ENCODE measurements at regions not wholly inside any gene's neighbourhood (a gene's known extent, or its start where the extent isn't known, plus 50 kb on each side); places are given as distances from the start of the nearest gene placed in this dataset.
A peak's percentile ranks its signal among the peaks of the same experiment; 100 is the strongest.
"Not testable (repeated sequence)": the region's sequence is repeated elsewhere in the genome, so short reads cannot be mapped to it uniquely, and the experiment has no call there.

DNA sequence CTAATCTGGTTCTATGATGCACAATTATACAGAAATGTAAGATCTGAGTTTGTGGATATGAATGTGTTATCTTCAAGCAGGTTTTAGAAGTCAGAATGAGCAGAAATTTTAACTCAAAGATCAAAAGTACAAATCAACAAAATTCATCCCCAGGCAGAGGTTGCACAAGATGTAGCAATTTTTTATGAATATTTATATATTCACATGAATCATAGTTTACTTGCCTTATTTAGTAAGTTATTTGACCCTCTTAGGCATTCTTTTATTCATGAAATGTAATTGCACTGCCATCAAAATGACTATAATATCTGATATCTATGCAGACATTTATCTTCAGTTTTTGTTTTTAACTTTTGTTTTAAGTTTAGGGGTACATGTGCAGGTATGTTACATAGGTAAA is 103.1 kb upstream of the DAZL start:
- DNase-seq (ENCODE audit: low read depth, low spot score), result no peak
- H3K4me3 ChIP-seq (ENCODE audit: insufficient read length, low read depth), result no peak overlapping the region
- H3K36me3 ChIP-seq (ENCODE audit: insufficient read depth, insufficient read length, low read length), result no peaks in the 10 kb centered on the region
- TF ChIP-seq ZNF274 (IDR thresholded peaks at IDR 0.05; ENCODE audit: low read depth, low read length) (no peak), SUZ12 (IDR thresholded peaks at IDR 0.05; ENCODE audit: extremely low read depth, insufficient read depth, insufficient read length) (no peak), YY1 (IDR thresholded peaks at IDR 0.05; ENCODE audit: insufficient read depth, insufficient read length) (no peak)
- peaks cover under 1% of the 10 kb centered on the region; the same call in 1 of the 2 replicates for H3K9me3 ChIP-seq (ENCODE audit: insufficient read depth, low read length)
- no peaks in the 10 kb centered on the region for H3K27me3 ChIP-seq (ENCODE audit: insufficient read depth, insufficient read length)
- no peak overlapping the region for H3K9ac ChIP-seq (ENCODE audit: insufficient read length, low read depth)
- H3K4me1 ChIP-seq (ENCODE audit: insufficient read depth, insufficient read length), result no peaks in the 10 kb centered on the region

DNA sequence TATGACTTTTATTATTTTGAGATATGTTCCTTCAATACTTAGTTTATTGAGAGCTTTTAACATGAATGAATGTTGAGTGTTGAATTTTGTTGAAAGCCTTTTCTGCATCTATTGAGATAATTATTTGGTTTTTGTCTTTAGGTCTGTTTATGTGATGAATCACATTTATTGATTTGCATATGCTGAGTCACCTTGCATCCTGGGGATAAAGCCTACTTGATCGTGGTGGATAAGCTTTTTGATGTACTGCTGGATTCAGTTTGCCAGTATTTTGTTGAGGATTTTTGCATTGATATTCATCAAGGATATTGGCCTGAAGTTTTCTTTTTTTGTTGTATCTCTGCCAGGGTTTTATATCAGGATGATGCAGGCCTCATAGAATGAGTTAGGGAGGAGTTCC is 106.5 kb upstream of the DAZL start:
- not testable (repeated sequence) for H3K4me1 ChIP-seq (ENCODE audit: insufficient read depth, insufficient read length); H3K27me3 ChIP-seq (ENCODE audit: insufficient read depth, insufficient read length); DNase-seq (ENCODE audit: low read depth, low spot score); H3K9ac ChIP-seq (ENCODE audit: insufficient read length, low read depth); H3K36me3 ChIP-seq (ENCODE audit: insufficient read depth, insufficient read length, low read length); H3K9me3 ChIP-seq (ENCODE audit: insufficient read depth, low read length); H3K4me3 ChIP-seq (ENCODE audit: insufficient read length, low read depth)

DNA sequence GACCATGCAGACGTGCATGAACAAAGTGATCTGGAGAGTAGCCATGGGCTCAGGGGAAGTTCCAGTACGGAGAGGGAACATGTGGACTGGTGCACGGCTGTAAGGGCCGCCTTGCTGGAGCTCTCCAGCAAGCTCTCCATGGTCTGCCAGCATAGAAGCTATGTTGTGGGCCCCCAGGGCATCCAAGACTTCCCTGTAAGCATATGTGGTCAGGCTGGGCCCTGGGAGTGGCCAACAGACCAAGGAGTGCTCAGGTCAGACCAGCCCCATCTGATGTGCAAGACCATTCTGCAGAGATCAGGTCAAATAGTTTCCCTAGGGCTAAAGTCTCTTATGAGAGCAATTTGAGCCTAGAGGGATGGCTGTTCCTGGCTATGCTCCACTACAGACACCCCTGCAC is 110.1 kb upstream of the DAZL start:
- Histone ChIP-seq H3K27me3 (ENCODE audit: insufficient read depth, insufficient read length) (no peaks in the 10 kb centered on the region), H3K36me3 (ENCODE audit: insufficient read depth, insufficient read length, low read length) (no peaks in the 10 kb centered on the region), H3K4me1 (ENCODE audit: insufficient read depth, insufficient read length) (no peaks in the 10 kb centered on the region), H3K4me3 (ENCODE audit: insufficient read length, low read depth) (no peak overlapping the region), H3K9me3 (ENCODE audit: insufficient read depth, low read length) (peaks cover 7% of the 10 kb centered on the region), H3K9ac (ENCODE audit: insufficient read length, low read depth) (no peak overlapping the region)
- TF ChIP-seq SUZ12 (IDR thresholded peaks at IDR 0.05; ENCODE audit: extremely low read depth, insufficient read depth, insufficient read length) (no peak), YY1 (IDR thresholded peaks at IDR 0.05; ENCODE audit: insufficient read depth, insufficient read length) (no peak), ZNF274 (IDR thresholded peaks at IDR 0.05; ENCODE audit: low read depth, low read length) (no peak)
- DNase-seq (ENCODE audit: low read depth, low spot score), result no peak

DNA sequence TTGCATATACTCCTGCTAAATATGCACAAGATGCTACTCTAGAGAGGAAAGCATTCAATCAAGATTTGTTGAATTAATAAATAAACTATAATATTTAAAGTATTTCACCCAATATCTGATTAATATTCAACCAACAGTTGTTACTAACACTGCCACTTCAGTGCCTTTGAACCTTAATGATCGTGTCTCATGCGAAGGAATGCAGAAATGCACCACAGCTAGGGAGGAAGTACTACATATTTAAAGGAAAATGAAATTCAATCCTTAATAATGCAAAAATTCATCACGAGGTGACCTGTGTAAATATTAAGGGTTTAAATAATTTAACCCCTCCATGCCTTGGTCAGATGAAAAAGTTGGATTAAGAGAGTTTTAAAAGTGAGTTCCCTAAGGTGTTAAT is 114.2 kb upstream of the DAZL start:
- TF ChIP-seq SUZ12 (IDR thresholded peaks at IDR 0.05; ENCODE audit: extremely low read depth, insufficient read depth, insufficient read length) (no peak), YY1 (IDR thresholded peaks at IDR 0.05; ENCODE audit: insufficient read depth, insufficient read length) (no peak), ZNF274 (IDR thresholded peaks at IDR 0.05; ENCODE audit: low read depth, low read length) (no peak)

DNA sequence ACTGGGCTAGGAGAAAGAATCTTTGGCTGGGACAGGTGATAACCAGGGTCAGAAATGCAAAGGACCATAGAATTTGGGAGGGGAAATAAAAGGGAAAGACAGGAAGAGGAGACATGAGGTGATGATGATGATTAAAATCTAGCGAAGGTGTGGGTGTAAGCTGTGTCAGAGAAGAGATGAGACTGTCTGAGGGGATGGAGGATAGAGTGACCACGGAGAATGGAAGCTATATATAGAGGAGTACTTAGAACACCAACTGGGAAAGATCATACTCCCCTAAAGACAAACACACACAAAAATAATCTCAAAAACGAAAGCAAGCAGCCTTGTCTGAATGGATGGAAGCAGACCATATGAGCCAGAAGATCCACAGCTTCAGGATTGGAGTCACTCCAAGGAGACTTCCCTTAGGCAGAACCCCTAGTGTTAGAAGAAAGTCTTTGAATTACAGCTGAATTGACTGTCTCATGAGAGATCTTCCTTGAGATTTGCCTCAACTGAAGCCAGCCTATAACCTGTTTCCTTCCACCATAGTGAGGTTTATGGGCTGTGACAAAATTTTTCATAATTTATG is 115.2 kb upstream of the DAZL start:
- Histone ChIP-seq H3K9me3 (ENCODE audit: insufficient read depth, low read length) (peaks cover 7% of the 10 kb centered on the region; the same call in 1 of the 2 replicates), H3K9ac (ENCODE audit: insufficient read length, low read depth) (no peak overlapping the region), H3K4me3 (ENCODE audit: insufficient read length, low read depth) (no peak overlapping the region), H3K36me3 (ENCODE audit: insufficient read depth, insufficient read length, low read length) (no peaks in the 10 kb centered on the region), H3K27me3 (ENCODE audit: insufficient read depth, insufficient read length) (no peaks in the 10 kb centered on the region), H3K4me1 (ENCODE audit: insufficient read depth, insufficient read length) (no peaks in the 10 kb centered on the region)
- DNase-seq (ENCODE audit: low read depth, low spot score), result no peak
- no peak for TF ChIP-seq SUZ12 (IDR thresholded peaks at IDR 0.05; ENCODE audit: extremely low read depth, insufficient read depth, insufficient read length)
- TF ChIP-seq YY1 (IDR thresholded peaks at IDR 0.05; ENCODE audit: insufficient read depth, insufficient read length), result no peak
- TF ChIP-seq ZNF274 (IDR thresholded peaks at IDR 0.05; ENCODE audit: low read depth, low read length), result no peak

More for the DNA sequence above, 114.2 kb upstream of the DAZL start:
- DNase-seq (ENCODE audit: low read depth, low spot score), result no peak
- Histone ChIP-seq H3K4me3 (ENCODE audit: insufficient read length, low read depth) (no peak overlapping the region), H3K9ac (ENCODE audit: insufficient read length, low read depth) (no peak overlapping the region), H3K36me3 (ENCODE audit: insufficient read depth, insufficient read length, low read length) (no peaks in the 10 kb centered on the region), H3K9me3 (ENCODE audit: insufficient read depth, low read length) (no peaks in the 10 kb centered on the region), H3K4me1 (ENCODE audit: insufficient read depth, insufficient read length) (no peaks in the 10 kb centered on the region), H3K27me3 (ENCODE audit: insufficient read depth, insufficient read length) (no peaks in the 10 kb centered on the region)

DNA sequence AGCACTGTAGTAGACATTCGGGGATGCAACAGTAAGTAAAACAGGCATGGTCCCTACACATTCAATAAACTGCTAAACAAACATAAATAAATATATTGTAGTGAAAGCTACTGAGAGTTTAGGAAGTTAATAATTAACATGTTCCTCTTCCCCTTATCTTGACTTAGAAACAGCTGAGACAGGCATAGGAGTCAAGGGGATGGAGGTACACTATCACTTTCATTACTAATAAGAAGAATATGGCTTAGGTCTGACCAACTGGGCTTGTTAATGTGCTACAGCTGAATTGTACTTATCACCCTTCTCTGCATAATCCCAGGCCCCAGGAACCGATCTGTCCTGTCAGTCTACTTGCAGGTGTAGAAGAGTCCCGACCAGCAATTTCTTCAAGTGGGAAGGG is 116.3 kb upstream of the DAZL start:
- no peak for DNase-seq (ENCODE audit: low read depth, low spot score)
- Histone ChIP-seq H3K9me3 (ENCODE audit: insufficient read depth, low read length) (peaks cover 18% of the 10 kb centered on the region), H3K9ac (ENCODE audit: insufficient read length, low read depth) (no peak overlapping the region), H3K36me3 (ENCODE audit: insufficient read depth, insufficient read length, low read length) (no peaks in the 10 kb centered on the region), H3K27me3 (ENCODE audit: insufficient read depth, insufficient read length) (no peaks in the 10 kb centered on the region), H3K4me1 (ENCODE audit: insufficient read depth, insufficient read length) (no peaks in the 10 kb centered on the region), H3K4me3 (ENCODE audit: insufficient read length, low read depth) (no peak overlapping the region)
- TF ChIP-seq ZNF274 (IDR thresholded peaks at IDR 0.05; ENCODE audit: low read depth, low read length) (no peak), SUZ12 (IDR thresholded peaks at IDR 0.05; ENCODE audit: extremely low read depth, insufficient read depth, insufficient read length) (no peak), YY1 (IDR thresholded peaks at IDR 0.05; ENCODE audit: insufficient read depth, insufficient read length) (no peak)

DNA sequence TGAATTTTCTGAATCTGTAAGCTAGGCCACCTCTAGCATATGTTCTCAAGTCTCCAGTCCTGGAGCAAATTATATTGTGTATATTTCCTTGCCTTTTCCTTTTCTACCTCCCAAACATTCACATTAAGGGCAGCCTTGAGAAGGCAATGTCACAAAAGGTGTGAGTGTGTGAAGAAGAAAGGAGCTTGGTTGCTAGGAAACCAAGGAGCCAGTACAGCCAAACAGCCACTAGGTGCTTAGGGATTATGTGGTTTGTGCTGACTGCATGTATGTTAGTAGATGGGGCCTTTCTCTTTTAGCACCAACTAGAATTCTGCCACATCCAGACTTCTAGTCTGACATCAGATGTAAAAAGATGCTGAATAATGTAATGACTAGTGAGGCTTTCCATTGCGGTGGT is 118.8 kb upstream of the DAZL start:
- Histone ChIP-seq H3K4me1 (ENCODE audit: insufficient read depth, insufficient read length) (no peaks in the 10 kb centered on the region), H3K27me3 (ENCODE audit: insufficient read depth, insufficient read length) (no peaks in the 10 kb centered on the region), H3K9ac (ENCODE audit: insufficient read length, low read depth) (no peak overlapping the region), H3K36me3 (ENCODE audit: insufficient read depth, insufficient read length, low read length) (no peaks in the 10 kb centered on the region), H3K4me3 (ENCODE audit: insufficient read length, low read depth) (no peak overlapping the region), H3K9me3 (ENCODE audit: insufficient read depth, low read length) (peaks cover 23% of the 10 kb centered on the region)
- peak; percentile 48 for DNase-seq (ENCODE audit: low read depth, low spot score)
- TF ChIP-seq SUZ12 (IDR thresholded peaks at IDR 0.05; ENCODE audit: extremely low read depth, insufficient read depth, insufficient read length) (no peak), YY1 (IDR thresholded peaks at IDR 0.05; ENCODE audit: insufficient read depth, insufficient read length) (no peak), ZNF274 (IDR thresholded peaks at IDR 0.05; ENCODE audit: low read depth, low read length) (no peak)

DNA sequence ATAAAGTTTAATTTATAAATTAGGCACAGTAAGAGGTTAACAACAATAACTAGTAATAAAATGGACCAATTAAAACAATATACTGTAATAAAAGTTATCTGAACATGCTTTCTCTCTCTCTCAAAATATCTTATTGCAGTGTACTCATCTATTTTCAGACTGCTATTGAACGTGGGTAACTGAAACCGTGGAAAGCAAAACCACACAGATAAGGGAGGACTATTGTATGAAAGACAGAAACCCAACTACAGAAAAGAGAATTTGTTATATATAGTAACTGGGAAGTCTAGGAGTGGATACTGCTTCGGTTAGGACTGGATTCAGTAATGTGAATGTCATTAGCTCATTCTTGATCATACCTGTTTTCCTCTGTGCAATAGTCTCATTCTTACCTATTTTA is 119.3 kb upstream of the DAZL start:
- Histone ChIP-seq H3K9ac (ENCODE audit: insufficient read length, low read depth) (no peak overlapping the region), H3K4me1 (ENCODE audit: insufficient read depth, insufficient read length) (no peaks in the 10 kb centered on the region), H3K27me3 (ENCODE audit: insufficient read depth, insufficient read length) (no peaks in the 10 kb centered on the region), H3K9me3 (ENCODE audit: insufficient read depth, low read length) (peaks cover 23% of the 10 kb centered on the region), H3K36me3 (ENCODE audit: insufficient read depth, insufficient read length, low read length) (no peaks in the 10 kb centered on the region), H3K4me3 (ENCODE audit: insufficient read length, low read depth) (no peak overlapping the region)
- TF ChIP-seq ZNF274 (IDR thresholded peaks at IDR 0.05; ENCODE audit: low read depth, low read length) (no peak), YY1 (IDR thresholded peaks at IDR 0.05; ENCODE audit: insufficient read depth, insufficient read length) (no peak), SUZ12 (IDR thresholded peaks at IDR 0.05; ENCODE audit: extremely low read depth, insufficient read depth, insufficient read length) (no peak)
- DNase-seq (ENCODE audit: low read depth, low spot score), result no peak

Measured in NT2/D1 (cell line).